Adrenal gland (tissue), 5 donors: ENCODE measurements at regions not wholly inside any gene's neighbourhood (a gene's known extent, or its start where the extent isn't known, plus 50 kb on each side); places are given as distances from the start of the nearest gene placed in this dataset.

Experiments used
- CTCF ChIP-seq, 6 experiments: fragments of 450-650 bp in 4 of 6; fragments of 200-600 bp in 2 of 6; sonication (generic) in 1 of 6; IDR thresholded peaks; 1 replicate in 5 of 6; 2 replicates in 1 of 6; pipeline versions ENCODE4 v1.5.1 to v1.8.0; 2016 to 2021; ENCODE audit warnings: antibody characterized with exemption in 6 of 6, mild to moderate bottlenecking in 2 of 6, moderate library complexity in 1 of 6
- POLR2A ChIP-seq, 2 donors: fragments of 450-650 bp; IDR thresholded peaks; one replicate each; pipeline ENCODE4 v1.6.1; 2017; ENCODE audit warnings: antibody characterized with exemption in 2 of 2, mild to moderate bottlenecking in 2 of 2, moderate library complexity in 1 of 2
- donor health status: DM: no; HTN: no; CAD: no.

- no peak for TF ChIP-seq CTCF (IDR thresholded peaks at IDR 0.05)
- no peak for TF ChIP-seq POLR2A (IDR thresholded peaks at IDR 0.05)
Measured at GRCh38 chr10:131762789-131763696, 137.8 kb upstream of the PPP2R2D start.
